ENCODE measurements at regions not wholly inside any gene's neighbourhood (a gene's known extent, or its start where the extent isn't known, plus 50 kb on each side); places are given as distances from the start of the nearest gene placed in this dataset.
"Not testable (repeated sequence)": the region's sequence is repeated elsewhere in the genome, so short reads cannot be mapped to it uniquely, and the experiment has no call there.

- in situ Hi-C loops (cut with HindIII; ENCODE audit: low sequenced_read_pairs), result not testable (repeated sequence)
These were observed 357.3 kb upstream of the WSB1 start for GRCh38 chr17:26936645-26937044.

- in situ Hi-C loops (cut with HindIII; ENCODE audit: low sequenced_read_pairs), result not testable (repeated sequence)
These were observed 356.1 kb upstream of the WSB1 start for GRCh38 chr17:26937750-26938322.

- in situ Hi-C loops (cut with HindIII; ENCODE audit: low sequenced_read_pairs), result not testable (repeated sequence)
These were observed 354.2 kb upstream of the WSB1 start for GRCh38 chr17:26939755-26940154.

- in situ Hi-C loops (cut with HindIII; ENCODE audit: low sequenced_read_pairs), result not testable (repeated sequence)
These were observed 353.3 kb upstream of the WSB1 start for GRCh38 chr17:26940587-26940986.

GRCh38 chr17:26962255-26963162 is 331.4 kb upstream of the WSB1 start:
- in situ Hi-C loops (cut with HindIII; ENCODE audit: low sequenced_read_pairs), result no loop called here

GRCh38 chr17:26963163-26963503 is 330.8 kb upstream of the WSB1 start:
- in situ Hi-C loops (cut with HindIII; ENCODE audit: low sequenced_read_pairs), result no loop called here

- in situ Hi-C loops (cut with HindIII; ENCODE audit: low sequenced_read_pairs), result not testable (repeated sequence)
These were observed 327.9 kb upstream of the WSB1 start for GRCh38 chr17:26965898-26966624.

GRCh38 chr17:26966625-26967179 is 327.2 kb upstream of the WSB1 start:
- in situ Hi-C loops (cut with HindIII; ENCODE audit: low sequenced_read_pairs), result not testable (repeated sequence)

- in situ Hi-C loops (cut with HindIII; ENCODE audit: low sequenced_read_pairs), result not testable (repeated sequence)
These were observed 312.0 kb upstream of the WSB1 start for GRCh38 chr17:26981845-26982425.

- in situ Hi-C loops (cut with HindIII; ENCODE audit: low sequenced_read_pairs), result not testable (repeated sequence)
These were observed 311.4 kb upstream of the WSB1 start for GRCh38 chr17:26982563-26982962.

- in situ Hi-C loops (cut with HindIII; ENCODE audit: low sequenced_read_pairs), result not testable (repeated sequence)
These were observed 306.1 kb upstream of the WSB1 start for GRCh38 chr17:26987851-26988250.

GRCh38 chr17:26994648-26995047 is 299.3 kb upstream of the WSB1 start:
- in situ Hi-C loops (cut with HindIII; ENCODE audit: low sequenced_read_pairs), result not testable (repeated sequence)

GRCh38 chr17:26996146-26996916 is 297.6 kb upstream of the WSB1 start:
- in situ Hi-C loops (cut with HindIII; ENCODE audit: low sequenced_read_pairs), result not testable (repeated sequence)

GRCh38 chr17:27007734-27008531 is 286.0 kb upstream of the WSB1 start:
- in situ Hi-C loops (cut with HindIII; ENCODE audit: low sequenced_read_pairs), result not testable (repeated sequence)

- in situ Hi-C loops (cut with HindIII; ENCODE audit: low sequenced_read_pairs), result no loop called here
These were observed 284.8 kb upstream of the WSB1 start for GRCh38 chr17:27009087-27009486.

- in situ Hi-C loops (cut with HindIII; ENCODE audit: low sequenced_read_pairs), result not testable (repeated sequence)
These were observed 283.8 kb upstream of the WSB1 start for GRCh38 chr17:27010138-27010537.

- in situ Hi-C loops (cut with HindIII; ENCODE audit: low sequenced_read_pairs), result not testable (repeated sequence)
These were observed 263.4 kb upstream of the WSB1 start for GRCh38 chr17:27030552-27030951.

GRCh38 chr17:27038676-27039075 is 255.2 kb upstream of the WSB1 start:
- in situ Hi-C loops (cut with HindIII; ENCODE audit: low sequenced_read_pairs), result no loop called here

GRCh38 chr17:27045039-27045438 is 248.9 kb upstream of the WSB1 start:
- in situ Hi-C loops (cut with HindIII; ENCODE audit: low sequenced_read_pairs), result not testable (repeated sequence)

Data from endothelial cell of hepatic sinusoid (primary cell).